ENCODE measurements at regions not wholly inside any gene's neighbourhood (a gene's known extent, or its start where the extent isn't known, plus 50 kb on each side); places are given as distances from the start of the nearest gene placed in this dataset.

DNA sequence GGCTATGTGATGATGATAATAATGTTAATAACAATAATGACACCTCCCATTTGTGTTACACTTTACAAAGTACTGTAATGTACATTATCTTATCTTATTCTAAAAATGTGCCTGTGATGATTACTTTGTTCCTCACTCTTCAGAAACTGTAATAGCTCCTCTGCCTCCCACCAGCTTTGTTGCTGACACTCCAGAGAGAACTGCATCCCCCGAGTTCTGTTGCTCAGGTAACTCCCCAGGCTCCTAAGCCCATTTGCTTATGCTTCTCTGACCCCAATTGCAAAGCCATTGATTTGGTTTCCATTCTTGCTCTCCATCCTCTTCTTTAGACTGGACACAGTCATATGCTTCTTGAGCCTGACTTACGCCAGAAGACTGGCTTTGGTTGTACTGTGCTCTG lies 319.7 kb downstream of the EPM2A start:
- TF ChIP-seq CTCF (IDR thresholded peaks at IDR 0.05; ENCODE audit: low read depth, low read length, poor library complexity, severe bottlenecking) = no peak
- TF ChIP-seq EZH2phosphoT487 (IDR thresholded peaks at IDR 0.05; ENCODE audit: borderline replicate concordance, low read length) = no peak
